Neural cell (in vitro differentiated cells): ENCODE measurements at regions not wholly inside any gene's neighbourhood (a gene's known extent, or its start where the extent isn't known, plus 50 kb on each side); places are given as distances from the start of the nearest gene placed in this dataset.

Experiments
- H2AFZ ChIP-seq: fragments of 200-600, 300-800 bp; sonication (generic), shearing (Covaris generic); 2 replicates; pipeline ENCODE4 v1.6.0; 2014; ENCODE audit warnings: low read depth, mild to moderate bottlenecking, antibody characterized with exemption, low read length, moderate library complexity
- H3F3A ChIP-seq: fragments of 200-600 bp; shearing (Covaris generic); 2 replicates; pipeline ENCODE4 v1.6.1; 2016; ENCODE audit warnings: mild to moderate bottlenecking, moderate library complexity, mixed read lengths, antibody characterized with exemption, low read length; ENCODE audit not compliant: insufficient read depth, poor library complexity, severe bottlenecking
- H3K27ac ChIP-seq: fragments of 200-600, 300-800 bp; sonication (generic), shearing (Covaris generic); 2 replicates; pipeline ENCODE4 v1.5.1; 2014; ENCODE audit warnings: mild to moderate bottlenecking, low read length, moderate library complexity
- H3K27me3 ChIP-seq: fragments of 300-800, 200-600 bp; sonication (generic), shearing (Covaris generic); 2 replicates; pipeline ENCODE4 v1.6.0; 2014; ENCODE audit warnings: mild to moderate bottlenecking, low read depth, low read length, moderate library complexity; ENCODE audit not compliant: insufficient read depth
- H3K36me3 ChIP-seq: fragments of 300-800, 200-600 bp; sonication (generic), shearing (Covaris generic); 2 replicates; pipeline ENCODE4 v1.5.1; 2014; ENCODE audit warnings: mild to moderate bottlenecking, antibody characterized with exemption, low read length, moderate library complexity; ENCODE audit not compliant: insufficient read depth
- H3K4me2 ChIP-seq: fragments of 300-800, 200-600 bp; sonication (generic), shearing (Covaris generic); 2 replicates; pipeline ENCODE4 v1.6.0; 2014; ENCODE audit warnings: mild to moderate bottlenecking, low read length
- H3K4me3 ChIP-seq: fragments of 300-800, 200-600 bp; sonication (generic), shearing (Covaris generic); 2 replicates; pipeline ENCODE4 v1.5.1; 2014; ENCODE audit warnings: mild to moderate bottlenecking, low read length, moderate library complexity
- H3K79me2 ChIP-seq: fragments of 200-600 bp; shearing (Covaris generic); replicated peaks from 2 replicates; pipeline ENCODE4 v1.6.0; 2014; ENCODE audit warnings: mild to moderate bottlenecking, low read length, moderate library complexity; ENCODE audit not compliant: insufficient read depth
- H3K9ac ChIP-seq: fragments of 300-800, 200-600 bp; sonication (generic), shearing (Covaris generic); 2 replicates; pipeline ENCODE4 v1.6.1; 2016; ENCODE audit warnings: mild to moderate bottlenecking, low read length, mixed read lengths
- H3K9me2 ChIP-seq: fragments of 200-600 bp; shearing (Covaris generic); 2 replicates; pipeline ENCODE4 v1.6.1; 2016; ENCODE audit warnings: mild to moderate bottlenecking, low read length, mixed read lengths; ENCODE audit not compliant: insufficient read depth
- H3K9me3 ChIP-seq: fragments of 200-600, 300-800 bp; sonication (generic), shearing (Covaris generic); 2 replicates; pipeline ENCODE4 v1.6.1; 2016; ENCODE audit warnings: mild to moderate bottlenecking, mixed run types, low read length, moderate library complexity, mixed read lengths
- H4K20me1 ChIP-seq: fragments of 200-600 bp; shearing (Covaris generic); 2 replicates; pipeline ENCODE4 v1.6.1; 2016; ENCODE audit warnings: mild to moderate bottlenecking, mixed run types; ENCODE audit not compliant: insufficient read depth
- CTCF ChIP-seq: fragments of 450-650 bp; IDR thresholded peaks from 2 replicates; pipeline ENCODE4 v1.5.1; 2014; ENCODE audit warnings: antibody characterized with exemption, mild to moderate bottlenecking, moderate library complexity; ENCODE audit not compliant: poor library complexity, severe bottlenecking
- EP300 ChIP-seq: fragments of 450-650 bp; conservative IDR thresholded peaks from 2 replicates; pipeline ENCODE4 v1.6.1; 2014; ENCODE audit warnings: antibody characterized with exemption, mild to moderate bottlenecking, moderate library complexity; ENCODE audit not compliant: poor library complexity, severe bottlenecking
- EZH2 ChIP-seq: fragments of 200-600, 300-800 bp; shearing (Covaris generic), sonication (generic); IDR thresholded peaks from 2 replicates; pipeline ENCODE4 v1.6.1; 2014; ENCODE audit warnings: antibody characterized with exemption, low read length, borderline replicate concordance, mild to moderate bottlenecking; ENCODE audit not compliant: insufficient read depth, poor library complexity, severe bottlenecking
- MXI1 ChIP-seq: fragments of 450-650 bp; conservative IDR thresholded peaks from 2 replicates; pipeline ENCODE4 v1.6.1; 2014; ENCODE audit warnings: antibody characterized with exemption, mild to moderate bottlenecking; ENCODE audit not compliant: poor library complexity, severe bottlenecking
- POLR2AphosphoS5 ChIP-seq: IDR thresholded peaks from 2 replicates; pipeline ENCODE4 v1.6.1; 2012
- RAD21 ChIP-seq: fragments of 450-650 bp; conservative IDR thresholded peaks from 2 replicates; pipeline ENCODE4 v1.6.1; 2014; ENCODE audit warnings: antibody characterized with exemption, mild to moderate bottlenecking, moderate library complexity
- REST ChIP-seq: IDR thresholded peaks from 2 replicates; pipeline ENCODE4 v1.6.1; 2012; ENCODE audit warnings: borderline replicate concordance
- SMC3 ChIP-seq: fragments of 450-650 bp; conservative IDR thresholded peaks from 2 replicates; pipeline ENCODE4 v1.6.1; 2014; ENCODE audit warnings: antibody characterized with exemption, mild to moderate bottlenecking, moderate library complexity; ENCODE audit not compliant: poor library complexity
- TAF1 ChIP-seq: IDR thresholded peaks from 2 replicates; pipeline ENCODE4 v1.6.1; 2012; ENCODE audit warnings: low read depth

- TF ChIP-seq EP300 = no peak
- no peak for TF ChIP-seq POLR2AphosphoS5
- H3K9me2 ChIP-seq = no peaks in the 10 kb centered on the region
- no peaks in the 10 kb centered on the region for H3K36me3 ChIP-seq
- no peaks in the 10 kb centered on the region for H4K20me1 ChIP-seq
- no peaks in the 10 kb centered on the region for H3K27me3 ChIP-seq
- H3K4me3 ChIP-seq = no peak overlapping the region
- no peak overlapping the region for H3K4me2 ChIP-seq
- no peaks in the 10 kb centered on the region for H3F3A ChIP-seq
- no peak overlapping the region for H3K9ac ChIP-seq
- H3K9me3 ChIP-seq = no peaks in the 10 kb centered on the region
- no peak overlapping the region for H2AFZ ChIP-seq
- H3K27ac ChIP-seq = no peak overlapping the region
- no peaks in the 10 kb centered on the region for H3K79me2 ChIP-seq
These were observed 327.7 kb upstream of the MANEA start for GRCh38 chr6:95249661-95250060.

- Histone ChIP-seq H3K9me3 (peaks cover 4% of the 10 kb centered on the region), H3K36me3 (no peaks in the 10 kb centered on the region), H3K4me2 (no peak overlapping the region), H3K9me2 (no peaks in the 10 kb centered on the region), H3F3A (no peaks in the 10 kb centered on the region), H3K9ac (no peak overlapping the region), H3K27me3 (no peaks in the 10 kb centered on the region), H2AFZ (no peak overlapping the region), H4K20me1 (no peaks in the 10 kb centered on the region), H3K4me3 (no peak overlapping the region), H3K79me2 (no peaks in the 10 kb centered on the region), H3K27ac (no peak overlapping the region)
- TF ChIP-seq EP300 (no peak), SMC3 (no peak)
These were observed 313.5 kb upstream of the MANEA start for GRCh38 chr6:95263840-95264239.

GRCh38 chr6:95266537-95267258, 310.6 kb upstream of the MANEA start:
- Histone ChIP-seq H2AFZ (no peak overlapping the region), H3K36me3 (no peaks in the 10 kb centered on the region), H3K27me3 (no peaks in the 10 kb centered on the region)

More at GRCh38 chr6:95266537-95267258, 310.6 kb upstream of the MANEA start:
- TF ChIP-seq EP300 (no peak), SMC3 (no peak), POLR2AphosphoS5 (no peak), REST (no peak), EZH2 (no peak), TAF1 (no peak), CTCF (no peak), RAD21 (no peak), MXI1 (no peak)
- no peak overlapping the region for H3K27ac ChIP-seq
- H3K4me3 ChIP-seq = no peak overlapping the region
- no peaks in the 10 kb centered on the region for H3K79me2 ChIP-seq
- H3K4me2 ChIP-seq = no peak overlapping the region
- no peaks in the 10 kb centered on the region for H3F3A ChIP-seq
- H3K9me3 ChIP-seq = peaks cover 4% of the 10 kb centered on the region
- H3K9ac ChIP-seq = no peak overlapping the region
- no peaks in the 10 kb centered on the region for H4K20me1 ChIP-seq
- no peaks in the 10 kb centered on the region for H3K9me2 ChIP-seq
